CD4-positive, alpha-beta T cell (primary cell): ENCODE measurements at regions not wholly inside any gene's neighbourhood (a gene's known extent, or its start where the extent isn't known, plus 50 kb on each side); places are given as distances from the start of the nearest gene placed in this dataset.

Experiments
- ATAC-seq: fragments of 200-7000 bp; cut with Tn5 transposase; one replicate; pipeline ENCODE4 v1.10.0; 2022; ENCODE audit warnings: mild to moderate bottlenecking; ENCODE audit not compliant: poor library complexity
- CTCF ChIA-PET: fragments of 350-600 bp; sonication (Branson Sonifier 250); formaldehyde crosslinking; loops from one replicate; lab custom pipeline; 2021; ENCODE audit warnings: antibody characterized with exemption, inconsistent platforms; lab: Charles Lee
- POLR2A ChIA-PET: fragments of 350-600 bp; sonication (Branson Sonifier 250); formaldehyde crosslinking; loops from one replicate; lab custom pipeline; 2021; ENCODE audit warnings: antibody characterized with exemption, inconsistent platforms; lab: Charles Lee
- DNase-seq, 14 experiments: peaks; one replicate each; pipeline ENCODE4 v3.0.0-alpha.2; 2013 to 2020; ENCODE audit warnings: mixed read lengths in 2 of 14
- H3K27ac ChIP-seq, 2 donors: one replicate each; pipeline versions ENCODE4 v1.5.1 to v1.7.0; 2013; ENCODE audit warnings: low read length in 2 of 2, low read depth in 1 of 2, mild to moderate bottlenecking in 1 of 2
- H3K27me3 ChIP-seq, 2 experiments: 1 replicate in 1 of 2; 2 replicates in 1 of 2; pipeline versions ENCODE4 v1.6.1 to v1.7.0; 2013; ENCODE audit warnings: low read length in 2 of 2, control low read depth in 1 of 2, mild to moderate bottlenecking in 1 of 2, moderate library complexity in 1 of 2; ENCODE audit not compliant: insufficient read depth in 2 of 2, control insufficient read depth in 1 of 2
- H3K36me3 ChIP-seq: one replicate; pipeline ENCODE4 v1.6.1; 2013; ENCODE audit warnings: low read length, control low read depth; ENCODE audit not compliant: insufficient read depth
- H3K4me1 ChIP-seq: one replicate; pipeline ENCODE4 v1.6.1; 2013; ENCODE audit warnings: low read length, control low read depth; ENCODE audit not compliant: insufficient read depth
- H3K4me3 ChIP-seq: one replicate; pipeline ENCODE4 v1.5.1; 2013; ENCODE audit warnings: mild to moderate bottlenecking, low read length, moderate library complexity
- H3K9me3 ChIP-seq, 2 experiments: 1 replicate in 1 of 2; 2 replicates in 1 of 2; pipeline versions ENCODE4 v1.6.1 to v1.7.0; 2013; ENCODE audit warnings: low read length in 2 of 2, mild to moderate bottlenecking in 2 of 2, control low read depth in 1 of 2, moderate library complexity in 1 of 2; ENCODE audit not compliant: control insufficient read depth in 1 of 2, insufficient read depth in 1 of 2
- H3K27ac Mint-ChIP-seq: one replicate; pipeline ENCODE4 v1.8.0; 2020; ENCODE audit warnings: mixed read lengths
- H3K27me3 Mint-ChIP-seq: one replicate; pipeline ENCODE4 v1.8.0; 2021; ENCODE audit warnings: mixed read lengths
- H3K36me3 Mint-ChIP-seq: one replicate; pipeline ENCODE4 v1.8.0; 2021; ENCODE audit warnings: low read depth, mixed read lengths
- H3K4me1 Mint-ChIP-seq: one replicate; pipeline ENCODE4 v1.8.0; 2021; ENCODE audit warnings: low read depth, mixed read lengths
- H3K4me3 Mint-ChIP-seq: one replicate; pipeline ENCODE4 v1.8.0; 2020; ENCODE audit warnings: mild to moderate bottlenecking, mixed read lengths
- H3K9me3 Mint-ChIP-seq: one replicate; pipeline ENCODE4 v1.8.0; 2020; ENCODE audit warnings: mixed read lengths
- CTCF ChIP-seq: fragments of 200-600 bp; IDR thresholded peaks from one replicate; pipeline ENCODE4 v1.8.0; 2022; ENCODE audit warnings: antibody characterized with exemption, mild to moderate bottlenecking
- intact Hi-C, 2 experiments: fragments of 100-400 bp; cut with DNase I in 1 of 2; cut with micrococcal nuclease in 1 of 2; formaldehyde crosslinking; loops; one replicate each; pipeline versions ENCODE4 v1.15.1 to v1.9.0; 2023 to 2025; cut with DNase I, micrococcal nuclease

GRCh38 chr2:67570611-67571010, 173.5 kb downstream of the ETAA1 start:
- ATAC-seq = no peak

DNA sequence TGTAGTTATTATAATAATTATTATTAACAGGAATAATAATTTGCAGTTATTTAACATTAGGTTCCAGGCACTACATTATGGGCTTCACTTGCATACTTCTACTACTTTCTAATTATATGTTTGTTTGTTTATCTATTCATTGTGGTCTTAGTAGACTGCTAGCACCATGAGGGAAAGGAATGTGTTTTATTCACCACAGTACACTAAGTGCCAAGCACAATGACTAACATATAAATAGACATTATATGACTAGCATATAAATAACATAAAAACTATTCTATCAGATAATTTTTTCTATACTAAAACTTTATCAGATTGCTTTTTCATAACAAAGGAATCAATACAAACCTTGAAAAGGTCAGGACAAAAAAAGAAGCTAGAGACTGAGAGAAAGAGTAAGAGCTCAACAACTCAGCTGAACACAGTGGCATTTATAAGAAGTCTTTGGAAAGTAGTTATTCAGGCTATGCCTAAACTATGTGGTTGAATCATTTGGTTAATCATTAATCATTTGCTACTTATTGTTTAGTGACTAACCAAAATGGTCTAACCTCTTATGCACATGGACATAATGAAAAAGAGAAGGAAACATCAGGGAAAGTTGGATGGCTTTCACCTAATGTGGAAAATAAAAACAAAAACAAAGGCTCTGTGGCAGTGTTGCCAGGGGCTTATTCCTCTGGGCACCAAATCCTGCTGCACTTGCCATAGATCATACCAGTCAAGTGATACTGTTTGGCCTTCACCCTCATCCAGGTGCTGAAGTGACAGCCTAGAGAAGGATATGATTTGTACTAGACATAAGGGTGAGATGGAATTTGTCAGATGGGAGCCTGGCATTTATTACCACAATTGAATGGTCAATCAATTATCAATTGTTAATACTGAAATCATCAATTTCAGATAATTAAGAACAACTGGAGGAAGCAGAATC, 174.9 kb downstream of the ETAA1 start:
- Mint-ChIP-seq H3K27ac (no peak overlapping the region), H3K9me3 (peaks cover 12% of the 10 kb centered on the region), H3K27me3 (no peaks in the 10 kb centered on the region), H3K36me3 (no peaks in the 10 kb centered on the region), H3K4me1 (no peaks in the 10 kb centered on the region), H3K4me3 (no peak overlapping the region)
- no peak for DNase-seq
- intact Hi-C loops = no loop called here
- Histone ChIP-seq H3K4me3 (no peak overlapping the region), H3K27me3 (no peaks in the 10 kb centered on the region), H3K9me3 (no peaks in the 10 kb centered on the region), H3K27ac (no peak overlapping the region), H3K36me3 (no peaks in the 10 kb centered on the region), H3K4me1 (no peaks in the 10 kb centered on the region)
- no peak for ATAC-seq
- no peak for TF ChIP-seq CTCF
- ChIA-PET CTCF (no interaction called here), POLR2A (no interaction called here)

More at GRCh38 chr2:67570611-67571010, 173.5 kb downstream of the ETAA1 start:
- Mint-ChIP-seq H3K27ac (no peak overlapping the region), H3K4me3 (no peak overlapping the region), H3K27me3 (no peaks in the 10 kb centered on the region), H3K4me1 (no peaks in the 10 kb centered on the region), H3K9me3 (peaks cover 16% of the 10 kb centered on the region), H3K36me3 (no peaks in the 10 kb centered on the region)
- no peaks in the 10 kb centered on the region for H3K4me1 ChIP-seq
- POLR2A ChIA-PET = no interaction called here
- no peaks in the 10 kb centered on the region for H3K27me3 ChIP-seq
- TF ChIP-seq CTCF = no peak
- CTCF ChIA-PET = no interaction called here
- intact Hi-C loops = no loop called here
- no peaks in the 10 kb centered on the region for H3K36me3 ChIP-seq
- no peak overlapping the region for H3K27ac ChIP-seq
- no peak overlapping the region for H3K4me3 ChIP-seq
- no peak for DNase-seq
- no peaks in the 10 kb centered on the region for H3K9me3 ChIP-seq

GRCh38 chr2:67572721-67573435, 175.7 kb downstream of the ETAA1 start:
- H3K4me3 Mint-ChIP-seq = no peak overlapping the region
- no peaks in the 10 kb centered on the region for H3K4me1 Mint-ChIP-seq
- Histone ChIP-seq H3K27me3 (no peaks in the 10 kb centered on the region), H3K27ac (no peak overlapping the region), H3K4me1 (no peaks in the 10 kb centered on the region), H3K36me3 (no peaks in the 10 kb centered on the region), H3K9me3 (no peaks in the 10 kb centered on the region), H3K4me3 (no peak overlapping the region)
- H3K27me3 Mint-ChIP-seq = no peaks in the 10 kb centered on the region
- no peak for TF ChIP-seq CTCF
- ATAC-seq (no peak), DNase-seq (no peak)
- H3K9me3 Mint-ChIP-seq = peaks cover 9% of the 10 kb centered on the region
- ChIA-PET POLR2A (no interaction called here), CTCF (no interaction called here)
- intact Hi-C loops = no loop called here
- no peaks in the 10 kb centered on the region for H3K36me3 Mint-ChIP-seq
- no peak overlapping the region for H3K27ac Mint-ChIP-seq
